K562 (cell line): ENCODE measurements at regions not wholly inside any gene's neighbourhood (a gene's known extent, or its start where the extent isn't known, plus 50 kb on each side); places are given as distances from the start of the nearest gene placed in this dataset.

Experiments
- ATAC-seq: fragments of 200-7000 bp; cut with Tn5 transposase; 3 replicates; pipeline ENCODE4 v1.9.1; 2020; ENCODE audit warnings: moderate library complexity
- BruUV-seq: library from RNA; stranded (reverse); fragments of 400-500 nt; replicated peaks from 2 replicates; lab custom pipeline; 2021; lab: Mats Ljungman, UMichigan
- CTCF ChIA-PET: fragments of 300-600 bp; formaldehyde crosslinking; extraction: SDS; loops from one replicate; lab custom pipeline; 2021; ENCODE audit warnings: low intra/inter-chr PET ratio; lab: Yijun Ruan, JAX
- POLR2A ChIA-PET: fragments of 300-600, 350-650 bp; sonication (Branson Sonifier 250); formaldehyde crosslinking; extraction: SDS; loops from one replicate; lab custom pipeline; 2021; ENCODE audit warnings: antibody characterized with exemption, inconsistent platforms; lab: Yijun Ruan, JAX
- DNase-seq, 4 experiments: peaks; one replicate each; pipeline versions ENCODE4 v3.0.0 to v3.0.0-alpha.2; 2011 to 2018; ENCODE audit warnings: low spot score in 3 of 4, mixed read lengths in 3 of 4; ENCODE audit errors: extremely low read depth in 1 of 4
- FAIRE-seq: peaks from 2 replicates; lab custom pipeline; 2011; peaks lifted over from hg19 to GRCh38; lab: Jason Lieb, UNC
- H2AFZ ChIP-seq: 2 replicates; pipeline ENCODE4 v1.6.0; 2011; ENCODE audit warnings: low read depth, low read length, control low read depth, inconsistent platforms
- H3K27ac ChIP-seq: fragments of 200-600 bp; 3 replicates; pipeline ENCODE4 v1.8.0; 2011; ENCODE audit warnings: low read depth, mild to moderate bottlenecking, control low read depth, inconsistent platforms, low read length, moderate library complexity, mixed read lengths; ENCODE audit errors: extremely low read depth
- H3K27me3 ChIP-seq, 2 experiments: fragments of 300-600 bp in 1 of 2; 2 replicates in 1 of 2; 3 replicates in 1 of 2; pipeline versions ENCODE4 v1.6.0 to v1.8.0; 2011; ENCODE audit warnings: inconsistent platforms in 2 of 2, low read length in 2 of 2, mild to moderate bottlenecking in 1 of 2, mixed read lengths in 1 of 2, moderate library complexity in 1 of 2; ENCODE audit not compliant: control insufficient read depth in 2 of 2, insufficient read depth in 2 of 2
- H3K36me3 ChIP-seq: fragments of 300-600 bp; 3 replicates; pipeline ENCODE4 v1.8.0; 2011; ENCODE audit warnings: mild to moderate bottlenecking, low read length, inconsistent platforms; ENCODE audit not compliant: control insufficient read depth, insufficient read depth
- H3K4me1 ChIP-seq, 2 experiments: fragments of 200-600 bp in 1 of 2; replicated peaks in 1 of 2; 2 replicates in 1 of 2; 3 replicates in 1 of 2; pipeline versions ENCODE4 v1.5.1 to v1.8.0; 2011; ENCODE audit warnings: inconsistent platforms in 2 of 2, low read length in 2 of 2, mild to moderate bottlenecking in 1 of 2, mixed read lengths in 1 of 2, moderate library complexity in 1 of 2; ENCODE audit not compliant: control insufficient read depth in 2 of 2, insufficient read depth in 2 of 2
- H3K4me2 ChIP-seq: 2 replicates; pipeline ENCODE4 v1.6.1; 2011; ENCODE audit warnings: low read length, control low read depth, inconsistent platforms, mixed read lengths; ENCODE audit not compliant: insufficient read depth
- H3K4me3 ChIP-seq: fragments of 200-600 bp; sonication (generic), shearing (Covaris generic); 2 replicates; pipeline ENCODE4 v1.5.1; 2016; ENCODE audit warnings: control low read depth, inconsistent platforms
- H3K79me2 ChIP-seq: fragments of 200-600 bp; 3 replicates; pipeline ENCODE4 v1.8.0; 2011; ENCODE audit warnings: low read length, inconsistent platforms; ENCODE audit not compliant: control insufficient read depth, insufficient read depth
- H3K9ac ChIP-seq, 2 experiments: 2 replicates each; pipeline versions ENCODE4 v1.6.0 to v1.6.1; 2011; ENCODE audit warnings: low read depth in 2 of 2, low read length in 2 of 2, control low read depth in 1 of 2, inconsistent platforms in 1 of 2, mild to moderate bottlenecking in 1 of 2, mixed read lengths in 1 of 2; ENCODE audit not compliant: insufficient read depth in 1 of 2
- H3K9me1 ChIP-seq: one replicate; pipeline ENCODE4 v1.6.0; 2011; ENCODE audit warnings: inconsistent platforms, mild to moderate bottlenecking, low read length, moderate library complexity; ENCODE audit not compliant: control insufficient read depth, insufficient read depth
- H3K9me3 ChIP-seq: replicated peaks from 2 replicates; pipeline ENCODE4 v1.5.1; 2011; ENCODE audit warnings: low read depth, low read length, inconsistent platforms; ENCODE audit not compliant: control insufficient read depth, insufficient read depth
- H4K20me1 ChIP-seq: replicated peaks from 2 replicates; pipeline ENCODE4 v1.6.1; 2011; ENCODE audit warnings: low read length, inconsistent platforms, mixed read lengths; ENCODE audit not compliant: control insufficient read depth, insufficient read depth
- ADNP ChIP-seq: fragments of 200-800 bp; sonication (Bioruptor generic); IDR thresholded peaks from 2 replicates; pipeline ENCODE4 v1.6.1; 2016; ENCODE audit warnings: missing genetic modification characterization, missing compliant biosample characterization
- CCAR2 ChIP-seq: fragments of 200-400 bp; formaldehyde crosslinking; IDR thresholded peaks from 2 replicates; pipeline ENCODE4 v1.6.1; 2017; ENCODE audit warnings: mild to moderate bottlenecking, low read depth, low read length
- RNF2 ChIP-seq: sonication (generic); IDR thresholded peaks from 2 replicates; pipeline ENCODE4 v1.6.1; 2016
- ZNF507 ChIP-seq: conservative IDR thresholded peaks from 2 replicates; pipeline ENCODE4 v1.6.1; 2017; ENCODE audit warnings: missing genetic modification characterization, missing compliant biosample characterization
- WGBS: fragments of 100-300 bp; shearing (Covaris generic); methylation state at CpG from one replicate; pipeline ENCODE4 v1.1.6; 2016; ENCODE audit warnings: low coverage, mixed read lengths; ENCODE audit not compliant: insufficient coverage; ENCODE audit errors: missing lambda C conversion rate; 5-methylcytosine and 5-hydroxymethylcytosine counted together
- in situ Hi-C: fragments of 300-500 bp; cut with MboI; formaldehyde crosslinking; loops from 4 replicates; pipeline ENCODE4 v1.15.0; 2018; ENCODE audit warnings: inconsistent platforms, mixed read lengths
- intact Hi-C: fragments of 100-400 bp; cut with micrococcal nuclease; formaldehyde crosslinking; loops from 2 replicates; pipeline ENCODE4 v1.14.2; 2022
- TF ChIP-seq, protein P1 (sequence below): fragments of 250-450 bp; sonication (Bioruptor Pico); IDR thresholded peaks from 2 replicates; pipeline ENCODE4 v1.5.0; 2021; ENCODE audit warnings: mild to moderate bottlenecking, moderate library complexity
- TF ChIP-seq, protein P2 (sequence below): fragments of 450-650 bp; conservative IDR thresholded peaks from 2 replicates; pipeline ENCODE4 v1.6.1; 2016; ENCODE audit warnings: missing genetic modification characterization, low read depth, mild to moderate bottlenecking, control low read depth, missing compliant biosample characterization

DNA sequence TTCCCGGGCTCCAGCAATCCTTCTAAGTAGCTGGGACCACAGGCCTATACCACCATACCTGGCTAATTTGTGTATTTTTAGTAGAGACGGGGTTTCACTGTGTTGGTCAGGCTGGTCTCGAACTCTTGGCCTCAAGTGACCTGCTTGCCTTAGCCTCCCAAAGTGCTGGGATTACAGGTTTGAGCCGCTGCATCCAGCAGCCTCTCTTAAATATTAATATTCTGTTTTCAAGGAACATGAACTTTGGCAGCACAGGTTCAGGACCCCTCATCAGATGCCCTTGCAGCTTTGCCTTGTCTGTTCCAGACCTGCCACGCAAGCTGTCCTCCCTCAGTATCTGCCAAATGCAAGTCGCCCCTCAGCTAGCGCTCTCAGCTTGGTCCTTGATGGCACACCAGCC is 166.8 kb downstream of the KCTD15 start (continued):
- no peak for TF ChIP-seq RNF2
- TF ChIP-seq, protein P1, sequence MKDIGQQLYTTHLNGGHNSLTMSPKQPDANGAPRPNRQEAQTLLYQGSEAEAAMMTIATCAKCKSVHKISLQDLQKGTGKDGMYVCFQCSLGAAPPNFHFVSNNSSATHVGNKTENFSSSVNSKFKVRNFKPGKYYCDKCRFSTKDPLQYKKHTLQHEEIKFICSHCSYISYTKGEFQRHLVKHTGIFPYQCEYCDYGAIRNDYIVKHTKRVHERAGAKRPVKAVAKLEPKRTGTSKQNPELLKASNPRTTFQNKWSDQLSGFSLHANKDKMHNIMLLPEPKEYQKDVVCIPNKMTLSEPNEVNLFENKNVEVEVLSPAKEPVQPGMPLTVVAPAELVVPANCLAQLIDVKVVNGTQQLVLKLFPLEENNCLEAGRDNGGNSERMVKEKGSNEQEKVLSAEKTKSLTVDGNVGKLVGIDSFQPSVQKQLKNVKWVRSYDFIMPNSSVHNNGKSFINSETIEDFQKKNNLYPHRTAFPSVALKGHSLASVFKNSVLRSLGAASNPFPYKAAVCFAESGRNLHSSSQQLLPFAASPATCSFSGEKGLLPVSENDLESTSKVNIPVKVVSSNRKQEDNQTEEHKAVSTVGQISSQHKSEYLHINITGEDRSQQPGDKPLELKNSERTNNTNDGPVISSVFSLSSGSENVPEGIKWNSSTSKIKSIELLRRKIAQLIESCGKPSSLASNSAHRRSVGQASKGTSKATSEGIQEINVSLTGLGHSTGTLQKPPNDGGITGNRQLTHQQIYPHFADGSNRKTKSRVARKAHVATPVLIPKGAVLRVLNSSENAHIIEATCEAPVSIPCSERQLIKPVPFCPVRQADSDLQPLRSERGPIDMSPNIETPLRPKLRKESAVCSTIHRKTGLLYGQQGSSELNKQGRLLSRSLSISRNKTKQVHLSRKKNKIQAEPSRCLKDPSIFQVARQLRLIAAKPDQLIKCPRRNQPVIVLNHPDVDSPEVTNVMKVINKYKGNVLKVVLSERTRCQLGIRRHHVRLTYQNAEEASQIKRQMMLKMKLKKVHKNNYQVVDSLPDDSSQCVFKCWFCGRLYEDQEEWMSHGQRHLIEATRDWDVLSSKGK (CRISPR knock-in tag), result no peak
- TF ChIP-seq, protein P2, sequence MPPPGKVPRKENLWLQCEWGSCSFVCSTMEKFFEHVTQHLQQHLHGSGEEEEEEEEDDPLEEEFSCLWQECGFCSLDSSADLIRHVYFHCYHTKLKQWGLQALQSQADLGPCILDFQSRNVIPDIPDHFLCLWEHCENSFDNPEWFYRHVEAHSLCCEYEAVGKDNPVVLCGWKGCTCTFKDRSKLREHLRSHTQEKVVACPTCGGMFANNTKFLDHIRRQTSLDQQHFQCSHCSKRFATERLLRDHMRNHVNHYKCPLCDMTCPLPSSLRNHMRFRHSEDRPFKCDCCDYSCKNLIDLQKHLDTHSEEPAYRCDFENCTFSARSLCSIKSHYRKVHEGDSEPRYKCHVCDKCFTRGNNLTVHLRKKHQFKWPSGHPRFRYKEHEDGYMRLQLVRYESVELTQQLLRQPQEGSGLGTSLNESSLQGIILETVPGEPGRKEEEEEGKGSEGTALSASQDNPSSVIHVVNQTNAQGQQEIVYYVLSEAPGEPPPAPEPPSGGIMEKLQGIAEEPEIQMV (tag), result no peak
- no peak for TF ChIP-seq ADNP (tag)

- FAIRE-seq (no peak), DNase-seq (no peak), ATAC-seq (no peak)
- Histone ChIP-seq H4K20me1 (no peaks in the 10 kb centered on the region), H3K9me1 (no peaks in the 10 kb centered on the region), H3K4me2 (no peak overlapping the region), H3K9ac (no peak overlapping the region), H3K4me3 (no peak overlapping the region), H3K9me3 (no peaks in the 10 kb centered on the region), H3K27ac (no peak overlapping the region), H3K79me2 (no peaks in the 10 kb centered on the region), H3K27me3 (no peaks in the 10 kb centered on the region), H3K36me3 (no peaks in the 10 kb centered on the region), H3K4me1 (no peaks in the 10 kb centered on the region), H2AFZ (no peak overlapping the region)
- TF ChIP-seq ZNF507 (tag) (peak; percentile 95), CCAR2 (no peak)
- in situ Hi-C loops (no loop called here), intact Hi-C loops (no loop called here)
- 0% methylated on average over 1 of the region's 1 CpG for WGBS
- POLR2A ChIA-PET, result no interaction called here
- CTCF ChIA-PET, result no interaction called here
- BruUV-seq, result no TSS peak
Observed at GRCh38 chr19:33971073-33971472, 174.4 kb downstream of the KCTD15 start.
